ENCODE measurements at regions not wholly inside any gene's neighbourhood (a gene's known extent, or its start where the extent isn't known, plus 50 kb on each side); places are given as distances from the start of the nearest gene placed in this dataset.

DNA sequence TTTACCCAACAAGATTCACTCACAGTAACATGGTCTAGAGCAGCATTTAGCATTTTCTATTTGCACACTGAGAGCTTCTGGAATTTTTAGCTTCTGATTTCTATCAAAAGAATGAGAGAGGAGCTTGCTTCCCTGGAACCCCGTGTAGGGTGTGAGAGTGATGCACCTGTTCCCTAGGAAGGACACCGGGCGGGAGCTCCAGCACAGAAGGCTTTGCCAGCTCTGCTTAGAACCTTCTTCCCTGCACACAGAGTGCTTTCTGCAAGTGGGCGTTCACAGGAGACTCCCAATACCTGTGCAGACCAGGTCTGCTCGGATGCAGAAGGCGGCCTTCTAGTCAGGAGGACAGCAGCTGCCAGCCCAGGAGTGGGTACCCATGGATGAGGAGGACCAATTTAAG is 217.3 kb downstream of the TBXT start:
- Histone ChIP-seq H3K9ac (ENCODE audit: low read length) (no peak overlapping the region), H3K4me3 (ENCODE audit: low read length) (no peak overlapping the region), H3K27me3 (replicated peaks; ENCODE audit: insufficient read depth, low read length) (no peaks in the 10 kb centered on the region), H3K4me1 (ENCODE audit: low read length) (no peaks in the 10 kb centered on the region), H4K20me1 (ENCODE audit: insufficient read depth, low read length) (no peaks in the 10 kb centered on the region), H3F3A (ENCODE audit: insufficient read depth, low read length) (no peaks in the 10 kb centered on the region), H3K4me2 (ENCODE audit: low read depth, low read length) (no peak overlapping the region), H3K79me2 (ENCODE audit: low read length) (no peaks in the 10 kb centered on the region), H3K9me3 (replicated peaks; ENCODE audit: insufficient read depth, low read length) (no peaks in the 10 kb centered on the region), H3K27ac (ENCODE audit: low read length) (no peak overlapping the region), H3K9me2 (replicated peaks; ENCODE audit: insufficient read depth, low read length) (no peaks in the 10 kb centered on the region), H3K36me3 (replicated peaks; ENCODE audit: insufficient read depth, low read length) (no peaks in the 10 kb centered on the region), H2AFZ (ENCODE audit: low read length) (no peak overlapping the region)
- TF ChIP-seq EZH2phosphoT487 (IDR thresholded peaks at IDR 0.05; ENCODE audit: low read length) (no peak), EZH2 (optimal IDR thresholded peaks at IDR 0.05; ENCODE audit: low read depth, low read length) (no peak)
- TF ChIP-seq, protein P1, sequence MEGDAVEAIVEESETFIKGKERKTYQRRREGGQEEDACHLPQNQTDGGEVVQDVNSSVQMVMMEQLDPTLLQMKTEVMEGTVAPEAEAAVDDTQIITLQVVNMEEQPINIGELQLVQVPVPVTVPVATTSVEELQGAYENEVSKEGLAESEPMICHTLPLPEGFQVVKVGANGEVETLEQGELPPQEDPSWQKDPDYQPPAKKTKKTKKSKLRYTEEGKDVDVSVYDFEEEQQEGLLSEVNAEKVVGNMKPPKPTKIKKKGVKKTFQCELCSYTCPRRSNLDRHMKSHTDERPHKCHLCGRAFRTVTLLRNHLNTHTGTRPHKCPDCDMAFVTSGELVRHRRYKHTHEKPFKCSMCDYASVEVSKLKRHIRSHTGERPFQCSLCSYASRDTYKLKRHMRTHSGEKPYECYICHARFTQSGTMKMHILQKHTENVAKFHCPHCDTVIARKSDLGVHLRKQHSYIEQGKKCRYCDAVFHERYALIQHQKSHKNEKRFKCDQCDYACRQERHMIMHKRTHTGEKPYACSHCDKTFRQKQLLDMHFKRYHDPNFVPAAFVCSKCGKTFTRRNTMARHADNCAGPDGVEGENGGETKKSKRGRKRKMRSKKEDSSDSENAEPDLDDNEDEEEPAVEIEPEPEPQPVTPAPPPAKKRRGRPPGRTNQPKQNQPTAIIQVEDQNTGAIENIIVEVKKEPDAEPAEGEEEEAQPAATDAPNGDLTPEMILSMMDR (IDR thresholded peaks at IDR 0.05; ENCODE audit: low read length): no peak
- no peak for DNase-seq

DNA sequence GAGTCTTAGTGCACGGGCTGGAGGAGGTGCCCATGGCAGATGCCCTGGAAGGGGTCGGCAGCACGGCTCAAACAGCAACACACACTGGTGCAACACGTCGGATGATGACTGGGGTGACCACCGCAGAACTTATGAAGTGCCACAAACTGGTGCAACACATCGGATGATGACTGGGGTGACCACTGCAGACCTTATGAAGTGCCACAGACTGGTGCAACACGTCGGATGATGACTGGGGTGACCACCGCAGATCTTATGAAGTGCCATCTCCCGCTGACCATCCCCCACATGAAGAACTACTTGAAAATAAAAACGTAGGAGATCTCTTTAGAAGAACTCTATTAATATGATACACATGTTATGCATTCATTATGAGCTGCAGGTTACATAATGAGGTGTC is 218.3 kb downstream of the TBXT start:
- H3K27me3 ChIP-seq (replicated peaks; ENCODE audit: insufficient read depth, low read length): no peaks in the 10 kb centered on the region
- H3K36me3 ChIP-seq (replicated peaks; ENCODE audit: insufficient read depth, low read length): no peaks in the 10 kb centered on the region
- no peak overlapping the region for H3K27ac ChIP-seq (ENCODE audit: low read length)
- no peak overlapping the region for H3K9ac ChIP-seq (ENCODE audit: low read length)
- H3K79me2 ChIP-seq (ENCODE audit: low read length): no peaks in the 10 kb centered on the region
- TF ChIP-seq EZH2phosphoT487 (IDR thresholded peaks at IDR 0.05; ENCODE audit: low read length) (no peak), EZH2 (optimal IDR thresholded peaks at IDR 0.05; ENCODE audit: low read depth, low read length) (no peak)
- TF ChIP-seq, protein P1 (IDR thresholded peaks at IDR 0.05; ENCODE audit: low read length): no peak
- no peak overlapping the region for H3K4me3 ChIP-seq (ENCODE audit: low read length)
- no peaks in the 10 kb centered on the region for H3K9me3 ChIP-seq (replicated peaks; ENCODE audit: insufficient read depth, low read length)
- no peak for DNase-seq
- H3K4me2 ChIP-seq (ENCODE audit: low read depth, low read length): no peak overlapping the region
- H2AFZ ChIP-seq (ENCODE audit: low read length): no peak overlapping the region
- no peaks in the 10 kb centered on the region for H3F3A ChIP-seq (ENCODE audit: insufficient read depth, low read length)
- no peaks in the 10 kb centered on the region for H4K20me1 ChIP-seq (ENCODE audit: insufficient read depth, low read length)
- no peaks in the 10 kb centered on the region for H3K9me2 ChIP-seq (replicated peaks; ENCODE audit: insufficient read depth, low read length)
- H3K4me1 ChIP-seq (ENCODE audit: low read length): no peaks in the 10 kb centered on the region

DNA sequence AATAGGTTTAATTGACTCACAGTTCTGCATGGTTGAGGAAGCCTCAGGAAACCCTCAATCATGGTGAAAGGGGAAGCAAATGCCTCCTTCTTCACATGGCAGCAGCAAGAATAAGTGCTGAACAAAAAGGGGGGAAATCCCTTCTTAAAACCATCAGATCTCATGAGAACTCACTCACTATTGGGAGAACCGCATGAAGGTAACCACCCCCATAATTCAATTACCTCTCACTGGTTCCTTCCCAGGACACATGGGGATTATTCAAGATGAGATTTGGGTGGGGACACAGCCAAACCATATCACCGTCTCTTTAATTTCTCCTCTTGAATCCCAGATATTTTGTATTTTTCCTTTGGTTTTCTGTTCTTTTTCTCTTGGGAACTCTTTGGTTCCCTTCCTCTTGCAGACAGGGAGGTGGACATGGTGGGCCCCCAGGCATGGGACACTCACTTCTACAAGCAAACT is 223.6 kb downstream of the TBXT start:
- no peaks in the 10 kb centered on the region for H3K9me2 ChIP-seq (replicated peaks; ENCODE audit: insufficient read depth, low read length)

More for the DNA sequence above, 223.6 kb downstream of the TBXT start:
- Histone ChIP-seq H3K36me3 (replicated peaks; ENCODE audit: insufficient read depth, low read length) (no peaks in the 10 kb centered on the region), H3K27ac (ENCODE audit: low read length) (no peak overlapping the region), H3K4me2 (ENCODE audit: low read depth, low read length) (no peak overlapping the region), H4K20me1 (ENCODE audit: insufficient read depth, low read length) (no peaks in the 10 kb centered on the region), H3K4me3 (ENCODE audit: low read length) (no peak overlapping the region), H3K4me1 (ENCODE audit: low read length) (no peaks in the 10 kb centered on the region), H2AFZ (ENCODE audit: low read length) (no peak overlapping the region), H3K27me3 (replicated peaks; ENCODE audit: insufficient read depth, low read length) (no peaks in the 10 kb centered on the region), H3K9ac (ENCODE audit: low read length) (no peak overlapping the region), H3K79me2 (ENCODE audit: low read length) (no peaks in the 10 kb centered on the region), H3K9me3 (replicated peaks; ENCODE audit: insufficient read depth, low read length) (no peaks in the 10 kb centered on the region), H3F3A (ENCODE audit: insufficient read depth, low read length) (no peaks in the 10 kb centered on the region)
- no peak for TF ChIP-seq EZH2 (optimal IDR thresholded peaks at IDR 0.05; ENCODE audit: low read depth, low read length)
- TF ChIP-seq EZH2phosphoT487 (IDR thresholded peaks at IDR 0.05; ENCODE audit: low read length): no peak
- TF ChIP-seq, protein P1 (IDR thresholded peaks at IDR 0.05; ENCODE audit: low read length): no peak
- no peak for DNase-seq

Measured in MM.1S (cell line).